IMR-90 (cell line): ENCODE measurements at regions not wholly inside any gene's neighbourhood (a gene's known extent, or its start where the extent isn't known, plus 50 kb on each side); places are given as distances from the start of the nearest gene placed in this dataset.

Experiments used
- ATAC-seq: fragments of 200-7000 bp; cut with Tn5 transposase; 2 replicates; pipeline ENCODE4 v1.9.1; 2020; ENCODE audit warnings: low read depth, mild to moderate bottlenecking, moderate library complexity
- BruUV-seq: library from RNA; stranded (reverse); fragments of 400-500 nt; replicated peaks from 2 replicates; lab custom pipeline; 2021; lab: Mats Ljungman, UMichigan
- CTCF ChIA-PET: fragments of 300-600 bp; formaldehyde crosslinking; extraction: SDS; loops from one replicate; lab custom pipeline; 2021; ENCODE audit warnings: antibody characterized with exemption; lab: Yijun Ruan, JAX
- POLR2A ChIA-PET: fragments of 300-600 bp; sonication (Branson Sonifier 250); formaldehyde crosslinking; loops from one replicate; lab custom pipeline; 2022; ENCODE audit warnings: antibody characterized with exemption; ENCODE audit not compliant: unreplicated experiment; lab: Charles Lee
- DNase-seq: peaks from one replicate; pipeline ENCODE4 v3.0.0; 2013
- H2AFZ ChIP-seq: replicated peaks from 2 replicates; pipeline ENCODE3; 2013; ENCODE audit warnings: low read length, mild to moderate bottlenecking; ENCODE audit not compliant: poor library complexity
- H2AK5ac ChIP-seq: 2 replicates; pipeline ENCODE4 v1.6.1; 2013; ENCODE audit warnings: low read depth, low read length, inconsistent platforms
- H2AK9ac ChIP-seq: replicated peaks from 2 replicates; pipeline ENCODE3; 2013; ENCODE audit warnings: mild to moderate bottlenecking, low read depth, low read length, moderate library complexity; ENCODE audit not compliant: poor library complexity
- H2BK120ac ChIP-seq: 2 replicates; pipeline ENCODE4 v1.6.1; 2013; ENCODE audit warnings: low read depth, low read length, inconsistent platforms
- H2BK15ac ChIP-seq: 3 replicates; pipeline ENCODE4 v1.6.1; 2013; ENCODE audit warnings: low read depth, low read length, inconsistent platforms
- H2BK20ac ChIP-seq: 2 replicates; pipeline ENCODE4 v1.6.1; 2013; ENCODE audit warnings: low read depth, mild to moderate bottlenecking, inconsistent platforms, low read length, moderate library complexity
- H2BK5ac ChIP-seq: 2 replicates; pipeline ENCODE4 v1.6.1; 2013; ENCODE audit warnings: mild to moderate bottlenecking, low read depth, low read length, inconsistent platforms; ENCODE audit not compliant: poor library complexity, severe bottlenecking
- H3K14ac ChIP-seq: replicated peaks from 2 replicates; pipeline ENCODE4 v1.6.1; 2013; ENCODE audit warnings: low read depth, low read length, inconsistent platforms
- H3K18ac ChIP-seq: 2 replicates; pipeline ENCODE4 v1.6.1; 2013; ENCODE audit warnings: low read depth, low read length, control low read depth
- H3K23ac ChIP-seq: 2 replicates; pipeline ENCODE4 v1.6.1; 2013; ENCODE audit warnings: low read depth, low read length, inconsistent platforms
- H3K27ac ChIP-seq: 2 replicates; pipeline ENCODE4 v1.5.1; 2013; ENCODE audit warnings: mild to moderate bottlenecking, control low read depth, low read length; ENCODE audit not compliant: insufficient read depth
- H3K27me3 ChIP-seq: 2 replicates; pipeline ENCODE4 v1.6.1; 2013; ENCODE audit warnings: low read length; ENCODE audit not compliant: control insufficient read depth, insufficient read depth
- H3K36me3 ChIP-seq: 2 replicates; pipeline ENCODE4 v1.6.1; 2013; ENCODE audit warnings: low read length, mixed read lengths; ENCODE audit not compliant: control insufficient read depth, insufficient read depth
- H3K4ac ChIP-seq: 2 replicates; pipeline ENCODE4 v1.6.1; 2013; ENCODE audit warnings: low read depth, low read length, inconsistent platforms
- H3K4me1 ChIP-seq: 2 replicates; pipeline ENCODE4 v1.6.1; 2013; ENCODE audit warnings: low read length, mixed read lengths; ENCODE audit not compliant: control insufficient read depth, insufficient read depth
- H3K4me2 ChIP-seq: 2 replicates; pipeline ENCODE4 v1.6.1; 2013; ENCODE audit warnings: low read depth, mild to moderate bottlenecking, control low read depth, low read length, moderate library complexity
- H3K4me3 ChIP-seq: 2 replicates; pipeline ENCODE4 v1.5.1; 2013; ENCODE audit warnings: low read depth, mild to moderate bottlenecking, control low read depth, low read length, moderate library complexity; ENCODE audit not compliant: insufficient read depth
- H3K56ac ChIP-seq: 2 replicates; pipeline ENCODE4 v1.6.1; 2013; ENCODE audit warnings: low read length, inconsistent platforms; ENCODE audit not compliant: insufficient read depth; ENCODE audit errors: extremely low read depth
- H3K79me1 ChIP-seq, 2 experiments: 2 replicates each; pipeline ENCODE4 v1.6.1; 2013; ENCODE audit warnings: low read length in 2 of 2, inconsistent platforms in 1 of 2, low read depth in 1 of 2
- H3K9ac ChIP-seq: 2 replicates; pipeline ENCODE4 v1.6.1; 2013; ENCODE audit warnings: low read depth, low read length, control low read depth
- H3K9me1 ChIP-seq: 2 replicates; pipeline ENCODE4 v1.6.1; 2013; ENCODE audit warnings: low read length, inconsistent platforms; ENCODE audit not compliant: insufficient read depth
- H3K9me3 ChIP-seq: 2 replicates; pipeline ENCODE4 v1.6.1; 2013; ENCODE audit warnings: low read length; ENCODE audit not compliant: control insufficient read depth, insufficient read depth
- H4K20me1 ChIP-seq: 2 replicates; pipeline ENCODE4 v1.6.1; 2013; ENCODE audit warnings: low read length, inconsistent platforms; ENCODE audit not compliant: insufficient read depth
- H4K5ac ChIP-seq: 2 replicates; pipeline ENCODE4 v1.6.1; 2013; ENCODE audit warnings: mild to moderate bottlenecking, low read depth, low read length, control low read depth
- H4K8ac ChIP-seq, 2 experiments: 2 replicates each; pipeline ENCODE4 v1.6.1; 2013; ENCODE audit warnings: low read depth in 2 of 2, low read length in 2 of 2, control low read depth in 1 of 2, inconsistent platforms in 1 of 2
- H4K91ac ChIP-seq: 2 replicates; pipeline ENCODE4 v1.6.1; 2013; ENCODE audit warnings: low read depth, low read length, inconsistent platforms; ENCODE audit not compliant: insufficient read depth
- BHLHE40 ChIP-seq: fragments of 150-350 bp; IDR thresholded peaks from 2 replicates; pipeline ENCODE4 v1.6.1; 2016; ENCODE audit warnings: mild to moderate bottlenecking, low read depth, low read length
- CEBPB ChIP-seq: IDR thresholded peaks from 2 replicates; pipeline ENCODE4 v1.6.1; 2012; ENCODE audit warnings: low read depth, low read length, improper control_type of control experiment
- CHD1 ChIP-seq: IDR thresholded peaks from 2 replicates; pipeline ENCODE4 v1.6.1; 2012; ENCODE audit warnings: low read depth, low read length, improper control_type of control experiment
- CTCF ChIP-seq: conservative IDR thresholded peaks from 2 replicates; pipeline ENCODE4 v1.5.1; 2012; ENCODE audit warnings: mild to moderate bottlenecking, low read depth, low read length, improper control_type of control experiment
- ELK1 ChIP-seq: fragments of 150-350 bp; IDR thresholded peaks from 2 replicates; pipeline ENCODE4 v1.6.1; 2016; ENCODE audit warnings: low read depth, mild to moderate bottlenecking, low read length, moderate library complexity, borderline replicate concordance
- FOS ChIP-seq: fragments of 150-350 bp; IDR thresholded peaks from 2 replicates; pipeline ENCODE4 v1.6.1; 2016; ENCODE audit warnings: low read depth, low read length
- MAFK ChIP-seq: IDR thresholded peaks from 2 replicates; pipeline ENCODE4 v1.6.1; 2012; ENCODE audit warnings: low read depth, low read length, improper control_type of control experiment
- MAZ ChIP-seq: IDR thresholded peaks from 2 replicates; pipeline ENCODE4 v1.6.1; 2012; ENCODE audit warnings: low read depth, mild to moderate bottlenecking, low read length, improper control_type of control experiment, moderate library complexity, borderline replicate concordance
- MXI1 ChIP-seq: IDR thresholded peaks from 2 replicates; pipeline ENCODE4 v1.6.1; 2012; ENCODE audit warnings: low read depth, mild to moderate bottlenecking, low read length, moderate library complexity, borderline replicate concordance
- NFE2L2 ChIP-seq: fragments of 150-350 bp; IDR thresholded peaks from 2 replicates; pipeline ENCODE4 v1.6.1; 2016; ENCODE audit warnings: low read depth, mild to moderate bottlenecking, low read length
- POLR2A ChIP-seq: IDR thresholded peaks from 2 replicates; pipeline ENCODE4 v1.6.1; 2012; ENCODE audit warnings: mild to moderate bottlenecking, low read depth, low read length
- RAD21 ChIP-seq: IDR thresholded peaks from 2 replicates; pipeline ENCODE4 v1.6.1; 2012; ENCODE audit warnings: low read length, improper control_type of control experiment
- RCOR1 ChIP-seq: IDR thresholded peaks from 2 replicates; pipeline ENCODE4 v1.6.1; 2012; ENCODE audit warnings: mild to moderate bottlenecking, low read length, improper control_type of control experiment; ENCODE audit not compliant: insufficient replicate concordance
- RFX5 ChIP-seq: IDR thresholded peaks from 2 replicates; pipeline ENCODE4 v1.8.0; 2012; ENCODE audit warnings: low read depth, mild to moderate bottlenecking, low read length, moderate library complexity
- SMC3 ChIP-seq: fragments of 150-350 bp; IDR thresholded peaks from 2 replicates; pipeline ENCODE4 v1.6.1; 2016; ENCODE audit warnings: low read depth, mild to moderate bottlenecking, antibody characterized with exemption, low read length, moderate library complexity
- USF2 ChIP-seq: fragments of 150-350 bp; IDR thresholded peaks from 2 replicates; pipeline ENCODE4 v1.6.1; 2017; ENCODE audit warnings: mild to moderate bottlenecking, antibody characterized with exemption, low read length, low read depth
- WGBS, 2 experiments: methylation state at CpG; one replicate each; pipeline versions ENCODE4 v1.1.5 to v1.1.7; 2013; ENCODE audit warnings: missing lambda C conversion rate in 2 of 2; ENCODE audit not compliant: insufficient read length in 1 of 2; ENCODE audit errors: extremely low coverage in 2 of 2; 5-methylcytosine and 5-hydroxymethylcytosine counted together
- dilution Hi-C: fragments of 300-500 bp; cut with HindIII; formaldehyde crosslinking; loops from one replicate; pipeline ENCODE4 v1.14.3; 2018; ENCODE audit warnings: low sequenced_read_pairs; ENCODE audit not compliant: unreplicated experiment
- in situ Hi-C: fragments of 300-500 bp; cut with MboI; formaldehyde crosslinking; loops from 3 replicates; pipeline ENCODE4 v1.14.3; 2019; ENCODE audit warnings: low sequenced_read_pairs, inconsistent platforms, mixed read lengths
- intact Hi-C: fragments of 100-400 bp; cut with micrococcal nuclease; formaldehyde crosslinking; loops from 2 replicates; pipeline ENCODE4 v1.10.0; 2022

- H3K27me3 ChIP-seq, result no peaks in the 10 kb centered on the region
- H3K27ac ChIP-seq, result no peak overlapping the region
- H3K14ac ChIP-seq, result no peak overlapping the region
- no peaks in the 10 kb centered on the region for H3K36me3 ChIP-seq
- intact Hi-C loops (no loop called here), in situ Hi-C loops (no loop called here), dilution Hi-C loops (no loop called here)
- ChIA-PET POLR2A (no interaction called here), CTCF (no interaction called here)
- H4K8ac ChIP-seq, result no peak overlapping the region
- no TSS peak for BruUV-seq
- no peak overlapping the region for H3K9ac ChIP-seq
- H4K20me1 ChIP-seq, result no peaks in the 10 kb centered on the region
- H2AK5ac ChIP-seq, result no peak overlapping the region
- ATAC-seq (no peak), DNase-seq (no peak)
- no peak overlapping the region for H3K23ac ChIP-seq
- H2AK9ac ChIP-seq, result no peak overlapping the region
- TF ChIP-seq POLR2A (no peak), RFX5 (no peak), CTCF (no peak), MXI1 (no peak), CHD1 (no peak), FOS (no peak), SMC3 (no peak), MAFK (no peak), RAD21 (no peak), NFE2L2 (no peak), BHLHE40 (no peak), RCOR1 (no peak), USF2 (no peak), ELK1 (no peak), MAZ (no peak), CEBPB (no peak)
- no peak overlapping the region for H4K91ac ChIP-seq
- H3K79me1 ChIP-seq, result no peaks in the 10 kb centered on the region
- H3K4me2 ChIP-seq, result no peak overlapping the region
- H2BK20ac ChIP-seq, result no peak overlapping the region
- H3K9me3 ChIP-seq, result no peaks in the 10 kb centered on the region
- WGBS, 2 experiments, result no CpG with 5 or more reads among the region's 1 CpG
- no peak overlapping the region for H3K4me3 ChIP-seq
- H2BK120ac ChIP-seq, result no peak overlapping the region
- H3K56ac ChIP-seq, result no peak overlapping the region
- H3K4ac ChIP-seq, result no peak overlapping the region
- H3K9me1 ChIP-seq, result peaks cover 6% of the 10 kb centered on the region; the same call in 1 of the 2 replicates
- no peak overlapping the region for H4K5ac ChIP-seq
- H3K4me1 ChIP-seq, result peaks cover 24% of the 10 kb centered on the region
- H2AFZ ChIP-seq, result no peak overlapping the region
- H3K18ac ChIP-seq, result no peak overlapping the region
- no peak overlapping the region for H2BK5ac ChIP-seq
- H2BK15ac ChIP-seq, result no peak overlapping the region
Observed at GRCh38 chr4:53858744-53859143, 205.7 kb downstream of the CHIC2 start.
